HL-60 (cell line): ENCODE measurements at regions not wholly inside any gene's neighbourhood (a gene's known extent, or its start where the extent isn't known, plus 50 kb on each side); places are given as distances from the start of the nearest gene placed in this dataset.

ENCODE experiments used
- CTCF ChIP-seq: IDR thresholded peaks from one replicate; pipeline ENCODE4 v1.5.1; 2011; ENCODE audit warnings: low read length, control low read depth, inconsistent platforms; ENCODE audit not compliant: insufficient read depth
- GABPA ChIP-seq: IDR thresholded peaks from 2 replicates; pipeline ENCODE4 v1.6.1; 2012; ENCODE audit warnings: low read depth
- POLR2AphosphoS5 ChIP-seq: IDR thresholded peaks from 2 replicates; pipeline ENCODE4 v1.6.1; 2012; ENCODE audit warnings: low read depth
- REST ChIP-seq: IDR thresholded peaks from 2 replicates; pipeline ENCODE4 v1.6.1; 2012; ENCODE audit warnings: low read depth; ENCODE audit not compliant: insufficient replicate concordance

- TF ChIP-seq CTCF: no peak
- TF ChIP-seq GABPA: no peak
- no peak for TF ChIP-seq REST
- TF ChIP-seq POLR2AphosphoS5: no peak
Observed at GRCh38 chr4:138565576-138565975, 323.4 kb upstream of the SLC7A11 start.
